K562 (cell line): ENCODE measurements at regions not wholly inside any gene's neighbourhood (a gene's known extent, or its start where the extent isn't known, plus 50 kb on each side); places are given as distances from the start of the nearest gene placed in this dataset.

Experiments used
- CBX3 ChIP-seq, 2 experiments: IDR thresholded peaks; 1 replicate in 1 of 2; 2 replicates in 1 of 2; pipeline ENCODE4 v1.6.1; 2012; ENCODE audit warnings: inconsistent platforms in 2 of 2, low read length in 2 of 2, borderline replicate concordance in 1 of 2, control low read depth in 1 of 2
- EP300 ChIP-seq: IDR thresholded peaks from 2 replicates; pipeline ENCODE4 v1.6.1; 2012; ENCODE audit warnings: low read length, improper control_type of control experiment
- NFIC ChIP-seq: fragments of 450-650 bp; IDR thresholded peaks from 2 replicates; pipeline ENCODE4 v1.6.1; 2017; ENCODE audit warnings: mild to moderate bottlenecking, inconsistent platforms
- RAD51 ChIP-seq: fragments of 450-650 bp; IDR thresholded peaks from 2 replicates; pipeline ENCODE4 v1.7.1; 2016; ENCODE audit warnings: low read depth, mild to moderate bottlenecking, borderline replicate concordance
- SMAD2 ChIP-seq: fragments of 150-350 bp; IDR thresholded peaks from 2 replicates; pipeline ENCODE4 v1.6.1; 2014; ENCODE audit warnings: low read depth, mild to moderate bottlenecking, low read length
- SMARCA5 ChIP-seq: fragments of 450-650 bp; IDR thresholded peaks from 2 replicates; pipeline ENCODE4 v1.6.1; 2016
- ZFX ChIP-seq: sonication (generic); formaldehyde crosslinking; IDR thresholded peaks from 2 replicates; pipeline ENCODE4 v1.8.0; 2022; ENCODE audit warnings: mild to moderate bottlenecking, missing genetic modification reagents, moderate library complexity
- ZNF347 ChIP-seq: fragments of 450-650 bp; formaldehyde crosslinking; IDR thresholded peaks from 2 replicates; pipeline ENCODE4 v1.4.0; 2020; ENCODE audit warnings: low read depth, mild to moderate bottlenecking, moderate library complexity
- TF ChIP-seq, protein P1 (sequence below), 2 experiments: fragments of 450-650 bp in 1 of 2; sonication (generic) in 1 of 2; formaldehyde crosslinking; conservative IDR thresholded peaks; 2 replicates each; pipeline versions ENCODE4 v1.4.0 to v1.8.1; 2020 to 2022; ENCODE audit warnings: mild to moderate bottlenecking in 1 of 2, missing genetic modification reagents in 1 of 2

DNA sequence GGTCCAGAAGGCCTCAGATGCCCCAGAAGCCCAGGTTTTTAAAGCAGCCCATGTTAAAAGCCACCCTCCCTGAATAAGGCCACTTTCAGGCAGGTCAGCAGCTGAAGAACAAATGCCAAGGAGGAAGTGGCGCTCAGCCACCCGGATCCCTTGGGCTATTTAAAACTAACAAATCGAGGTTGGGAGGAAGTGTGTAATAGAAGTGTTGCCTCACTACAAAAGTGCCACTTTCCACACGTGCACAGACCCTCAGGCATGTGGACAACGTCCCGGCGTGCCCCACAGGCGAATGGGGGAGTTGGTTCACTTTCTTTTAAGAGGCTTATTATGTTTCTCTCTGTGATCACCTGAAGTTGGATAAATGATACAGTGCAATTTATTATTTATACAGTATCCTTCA is 173.8 kb upstream of the SALL3 start:
- TF ChIP-seq SMARCA5 (no peak), EP300 (no peak), CBX3 (IDR thresholded peaks at IDR 0.05; ENCODE audit: borderline replicate concordance in 1 of 2, low read length in 2 of 2) (no peak), ZNF347 (CRISPR knock-in tag) (no peak), SMAD2 (no peak), RAD51 (no peak), NFIC (no peak), ZFX (CRISPR knock-in tag) (no peak)
- TF ChIP-seq, protein P1, sequence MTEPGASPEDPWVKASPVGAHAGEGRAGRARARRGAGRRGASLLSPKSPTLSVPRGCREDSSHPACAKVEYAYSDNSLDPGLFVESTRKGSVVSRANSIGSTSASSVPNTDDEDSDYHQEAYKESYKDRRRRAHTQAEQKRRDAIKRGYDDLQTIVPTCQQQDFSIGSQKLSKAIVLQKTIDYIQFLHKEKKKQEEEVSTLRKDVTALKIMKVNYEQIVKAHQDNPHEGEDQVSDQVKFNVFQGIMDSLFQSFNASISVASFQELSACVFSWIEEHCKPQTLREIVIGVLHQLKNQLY (CRISPR knock-in tag; conservative IDR thresholded peaks at IDR 0.05) = no peak
